Omental fat pad (tissue), 3 donors: ENCODE measurements at regions not wholly inside any gene's neighbourhood (a gene's known extent, or its start where the extent isn't known, plus 50 kb on each side); places are given as distances from the start of the nearest gene placed in this dataset.

Source experiments
- ATAC-seq: fragments of 150-250 bp; one replicate; pipeline ENCODE4 v1.9.1; 2016; ENCODE audit warnings: mild to moderate bottlenecking, moderate library complexity; ENCODE audit not compliant: low FRiP score
- DNase-seq: peaks from one replicate; pipeline ENCODE4 v3.0.0-alpha.2; 2019; ENCODE audit warnings: low spot score
- TF ChIP-seq, protein P1 (sequence below), 3 donors: fragments of 450-650 bp; IDR thresholded peaks; one replicate each; pipeline ENCODE4 v1.5.1; 2016 to 2017; ENCODE audit warnings: antibody characterized with exemption in 3 of 3, mild to moderate bottlenecking in 3 of 3, moderate library complexity in 2 of 3

DNA sequence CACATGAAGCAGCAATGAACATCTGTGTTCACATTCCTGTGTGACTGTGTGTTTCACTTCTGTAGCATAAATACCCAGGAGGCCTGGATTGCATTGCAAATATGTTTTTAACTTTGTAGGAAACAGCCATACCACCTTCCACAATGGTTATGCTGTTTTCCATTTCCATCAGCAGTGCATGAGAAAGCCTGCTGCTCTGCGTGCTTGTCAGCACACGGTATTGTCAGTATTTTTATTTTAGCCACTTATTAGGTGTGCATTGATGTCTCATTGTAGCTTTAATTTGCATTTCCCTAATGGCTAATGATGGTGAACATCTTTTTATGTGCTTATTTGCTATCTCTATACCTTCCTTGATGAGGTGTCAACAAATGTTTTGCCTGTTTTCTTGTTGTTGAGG is 355.9 kb downstream of the TRIML1 start:
- TF ChIP-seq, protein P1, sequence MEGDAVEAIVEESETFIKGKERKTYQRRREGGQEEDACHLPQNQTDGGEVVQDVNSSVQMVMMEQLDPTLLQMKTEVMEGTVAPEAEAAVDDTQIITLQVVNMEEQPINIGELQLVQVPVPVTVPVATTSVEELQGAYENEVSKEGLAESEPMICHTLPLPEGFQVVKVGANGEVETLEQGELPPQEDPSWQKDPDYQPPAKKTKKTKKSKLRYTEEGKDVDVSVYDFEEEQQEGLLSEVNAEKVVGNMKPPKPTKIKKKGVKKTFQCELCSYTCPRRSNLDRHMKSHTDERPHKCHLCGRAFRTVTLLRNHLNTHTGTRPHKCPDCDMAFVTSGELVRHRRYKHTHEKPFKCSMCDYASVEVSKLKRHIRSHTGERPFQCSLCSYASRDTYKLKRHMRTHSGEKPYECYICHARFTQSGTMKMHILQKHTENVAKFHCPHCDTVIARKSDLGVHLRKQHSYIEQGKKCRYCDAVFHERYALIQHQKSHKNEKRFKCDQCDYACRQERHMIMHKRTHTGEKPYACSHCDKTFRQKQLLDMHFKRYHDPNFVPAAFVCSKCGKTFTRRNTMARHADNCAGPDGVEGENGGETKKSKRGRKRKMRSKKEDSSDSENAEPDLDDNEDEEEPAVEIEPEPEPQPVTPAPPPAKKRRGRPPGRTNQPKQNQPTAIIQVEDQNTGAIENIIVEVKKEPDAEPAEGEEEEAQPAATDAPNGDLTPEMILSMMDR (IDR thresholded peaks at IDR 0.05) = no peak
- DNase-seq = no peak
- no peak for ATAC-seq

DNA sequence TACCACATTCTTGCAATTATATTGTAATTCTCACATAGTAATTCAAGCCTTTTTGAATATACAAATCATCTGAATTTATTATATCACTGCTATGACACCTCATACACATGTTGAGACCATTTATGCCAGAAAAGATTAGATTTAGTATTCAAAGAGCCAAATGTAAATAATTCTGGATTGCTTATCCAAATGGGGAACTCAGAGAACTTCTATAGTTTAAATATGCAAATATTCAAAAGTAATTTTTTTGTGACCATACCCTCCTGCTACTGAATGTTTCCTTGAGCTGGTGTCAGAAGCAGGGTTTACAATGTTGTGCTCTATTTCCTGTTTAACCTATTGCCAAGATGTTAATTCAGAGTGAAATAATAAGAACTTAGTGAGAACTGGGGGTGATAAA is 372.2 kb downstream of the TRIML1 start:
- ATAC-seq (no peak), DNase-seq (no peak)
- TF ChIP-seq, protein P1 (IDR thresholded peaks at IDR 0.05) = no peak

DNA sequence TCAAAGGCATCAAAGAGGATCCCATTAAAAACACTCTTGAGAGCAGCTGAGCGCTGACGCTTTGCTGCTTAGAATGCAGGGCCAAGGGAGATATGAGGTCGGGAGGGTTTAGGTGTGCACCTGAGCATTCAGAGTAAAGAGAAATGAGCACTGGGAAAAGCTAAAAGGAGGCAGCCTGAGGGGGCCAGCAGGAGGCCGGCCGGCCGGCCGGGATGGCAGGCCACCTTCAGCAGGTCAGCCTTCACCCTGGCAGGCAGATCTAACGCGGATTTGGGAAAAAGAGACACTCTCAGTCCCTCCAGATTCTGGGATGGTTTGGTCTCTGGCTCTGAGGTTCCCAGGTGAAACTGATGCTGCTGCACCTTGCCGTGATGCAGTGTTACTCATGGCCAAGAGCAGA is 393.5 kb downstream of the TRIML1 start:
- no peak for ATAC-seq
- TF ChIP-seq, protein P1 (IDR thresholded peaks at IDR 0.05) = no peak
- DNase-seq = no peak

DNA sequence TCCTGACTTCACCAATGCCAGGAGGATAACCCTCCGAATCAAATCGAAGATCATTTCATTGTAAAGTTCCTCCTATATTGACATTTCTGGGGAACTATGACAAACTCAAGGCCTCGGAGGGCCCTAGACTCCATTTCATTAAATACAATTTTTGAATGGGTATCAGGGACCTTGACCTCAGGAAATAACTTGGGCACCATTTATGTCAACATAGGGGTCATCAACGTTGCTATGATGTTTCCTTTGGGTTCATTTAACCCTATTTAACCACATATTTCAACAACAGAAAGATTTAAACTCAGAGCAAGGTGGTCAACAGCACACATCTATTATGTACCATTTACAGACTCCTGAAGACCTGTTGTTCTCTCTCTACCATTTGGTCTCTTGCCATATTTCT is 395.1 kb downstream of the TRIML1 start:
- TF ChIP-seq, protein P1 (IDR thresholded peaks at IDR 0.05) = no peak
- DNase-seq = no peak
- ATAC-seq = no peak

DNA sequence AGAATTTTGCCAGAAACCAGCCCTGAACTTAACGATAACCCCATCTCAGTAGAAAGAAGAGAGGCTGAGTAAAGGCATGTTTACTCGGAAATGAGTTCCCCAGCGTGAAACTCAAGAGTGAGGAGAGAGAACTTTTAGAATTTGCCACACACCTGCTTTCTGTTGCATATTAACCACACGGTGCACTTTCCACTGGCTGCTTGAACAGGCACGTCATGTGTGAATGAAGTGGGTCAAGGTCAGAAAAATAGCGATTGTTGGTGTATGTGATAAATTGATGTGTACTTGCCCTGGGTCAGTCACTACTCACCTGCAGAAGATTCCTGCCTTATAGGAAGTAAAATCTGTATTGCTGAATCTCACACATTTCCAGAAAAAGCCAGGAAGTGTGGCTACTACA is 395.7 kb downstream of the TRIML1 start:
- TF ChIP-seq, protein P1 (IDR thresholded peaks at IDR 0.05) = no peak
- DNase-seq (no peak), ATAC-seq (no peak)

DNA sequence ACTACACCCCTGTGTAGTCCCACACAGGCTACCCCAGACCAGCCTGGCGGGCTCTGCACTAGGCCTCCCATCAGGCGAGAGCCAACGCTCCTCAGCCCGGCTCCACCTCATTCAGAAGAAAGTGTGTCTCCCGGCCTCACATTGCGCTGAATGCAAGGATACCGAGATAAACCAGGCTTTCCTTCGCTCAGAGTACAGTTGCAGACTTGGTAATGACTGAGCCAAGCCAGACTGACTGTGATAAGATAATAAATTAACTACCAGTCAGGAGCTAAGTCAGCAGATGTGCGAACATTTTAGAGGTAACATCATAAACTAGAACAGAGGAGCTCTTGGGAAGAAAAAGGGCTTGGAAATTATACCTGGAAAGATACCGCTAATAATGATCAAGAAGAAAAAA is 397.6 kb downstream of the TRIML1 start:
- DNase-seq (no peak), ATAC-seq (no peak)
- TF ChIP-seq, protein P1 (IDR thresholded peaks at IDR 0.05) = no peak

DNA sequence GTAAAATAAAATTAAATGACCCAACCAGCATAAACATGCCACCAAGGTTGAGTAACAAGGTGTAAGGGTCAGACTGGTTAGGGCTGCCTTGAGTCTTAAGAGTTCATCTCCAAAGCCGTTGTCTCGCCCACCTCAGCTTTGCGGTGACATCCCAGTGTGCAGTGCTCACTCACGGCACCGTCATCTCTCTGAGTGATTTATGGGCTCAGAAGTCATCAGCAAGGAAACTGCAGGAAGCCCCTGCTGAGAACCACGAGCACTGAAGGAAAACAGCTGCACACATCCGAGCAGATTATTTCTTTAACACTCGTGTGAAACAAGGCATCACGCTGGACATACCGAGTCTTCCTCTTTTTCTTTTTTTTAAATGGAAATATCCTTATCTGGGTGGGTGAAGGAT is 411.1 kb downstream of the TRIML1 start:
- no peak for DNase-seq
- ATAC-seq = no peak
- TF ChIP-seq, protein P1 (IDR thresholded peaks at IDR 0.05) = no peak
